HG03565 (cell line): ENCODE measurements at regions not wholly inside any gene's neighbourhood (a gene's known extent, or its start where the extent isn't known, plus 50 kb on each side); places are given as distances from the start of the nearest gene placed in this dataset.
A peak's percentile ranks its signal among the peaks of the same experiment; 100 is the strongest.
"Not testable (repeated sequence)": the region's sequence is repeated elsewhere in the genome, so short reads cannot be mapped to it uniquely, and the experiment has no call there.

ENCODE experiments used
- ATAC-seq: cut with Tn5 transposase; IDR thresholded peaks from one replicate; pipeline ENCODE4 v1.9.1; 2021; ENCODE audit warnings: mild to moderate bottlenecking, moderate library complexity; ENCODE audit not compliant: unreplicated experiment

- no peak for ATAC-seq
Measured at GRCh38 chr4:141455651-141456050, 180.7 kb upstream of the IL15 start.

GRCh38 chr4:141457653-141458052 is 178.7 kb upstream of the IL15 start:
- ATAC-seq, result no peak

DNA sequence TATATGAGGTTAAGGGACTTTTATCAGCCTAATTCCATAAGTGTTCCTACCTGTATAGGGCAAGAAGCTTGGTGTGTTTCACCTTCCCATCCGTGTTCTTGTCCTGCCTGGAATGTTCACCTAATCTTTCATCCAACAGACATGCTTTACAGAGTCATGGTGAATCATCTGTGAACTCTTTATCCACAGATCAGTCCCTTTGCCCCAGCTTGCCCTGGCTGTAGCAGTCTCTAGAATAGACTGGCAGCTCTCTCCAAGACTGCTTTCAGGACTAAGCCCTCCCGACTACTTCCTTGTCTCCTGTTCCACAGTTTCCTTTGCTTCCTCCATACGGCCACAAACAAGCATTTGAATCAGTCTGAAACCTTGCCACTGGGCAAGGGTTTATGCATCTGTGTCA is 177.9 kb upstream of the IL15 start:
- ATAC-seq, result no peak

GRCh38 chr4:141459020-141459419 is 177.4 kb upstream of the IL15 start:
- ATAC-seq, result no peak

DNA sequence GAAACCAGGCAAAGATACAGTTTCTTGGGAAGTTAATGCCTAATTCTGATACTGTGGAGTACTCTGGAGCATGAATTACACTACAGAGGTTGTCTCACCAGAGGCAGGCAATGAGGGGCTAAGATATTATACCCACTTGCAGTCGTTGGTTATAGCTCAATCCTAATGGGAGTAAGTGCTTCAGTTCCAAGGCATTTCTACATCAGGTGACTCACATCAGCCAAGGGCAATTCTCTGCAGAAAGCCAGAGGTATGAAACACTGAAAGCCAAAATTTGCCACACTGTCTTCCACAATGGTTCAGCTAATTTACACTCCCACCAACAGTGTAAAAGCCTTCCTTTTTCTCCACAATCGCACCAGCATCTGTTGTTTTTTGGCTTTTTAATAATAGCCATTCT is 174.0 kb upstream of the IL15 start:
- no peak for ATAC-seq

DNA sequence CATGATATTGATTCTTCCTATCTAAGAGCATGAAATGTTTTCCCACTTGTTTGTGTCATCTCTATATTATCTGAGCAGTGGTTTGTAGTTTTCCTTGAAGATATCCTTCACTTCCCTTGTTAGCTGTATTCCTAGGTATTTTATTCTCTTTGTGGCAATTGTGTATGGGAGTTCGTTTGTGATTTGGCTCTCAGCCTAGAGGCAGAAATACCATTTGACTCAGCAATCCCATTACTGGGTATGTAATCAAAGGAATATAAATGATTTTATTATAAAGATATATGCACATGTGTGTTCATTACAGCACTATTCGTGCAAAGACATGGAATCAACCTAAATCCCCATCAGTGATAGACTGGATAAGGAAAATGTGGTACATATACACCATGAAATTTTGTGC is 172.7 kb upstream of the IL15 start:
- ATAC-seq, result no peak

- no peak for ATAC-seq
Measured at GRCh38 chr4:141464366-141464765, 172.0 kb upstream of the IL15 start.

DNA sequence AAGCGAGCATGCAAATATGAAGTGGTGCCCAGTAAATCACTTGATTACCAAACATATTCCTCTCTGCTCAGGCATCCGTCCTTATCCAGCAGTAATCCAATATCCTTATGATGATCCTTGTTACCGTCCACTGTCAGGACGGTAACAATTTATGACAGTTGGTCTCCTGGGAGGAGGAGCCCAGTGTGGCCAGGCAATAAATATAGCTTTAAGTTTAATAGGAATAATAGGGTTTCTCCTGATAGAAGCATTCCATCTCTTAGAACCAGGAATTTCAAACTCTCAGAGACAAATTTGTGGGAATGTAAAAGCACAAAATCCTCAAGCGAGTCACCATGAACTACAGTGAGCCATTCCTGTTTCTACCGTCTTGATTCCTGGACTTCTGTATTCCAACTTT is 171.2 kb upstream of the IL15 start:
- ATAC-seq, result no peak

GRCh38 chr4:141467225-141467624 is 169.2 kb upstream of the IL15 start:
- ATAC-seq, result no peak

DNA sequence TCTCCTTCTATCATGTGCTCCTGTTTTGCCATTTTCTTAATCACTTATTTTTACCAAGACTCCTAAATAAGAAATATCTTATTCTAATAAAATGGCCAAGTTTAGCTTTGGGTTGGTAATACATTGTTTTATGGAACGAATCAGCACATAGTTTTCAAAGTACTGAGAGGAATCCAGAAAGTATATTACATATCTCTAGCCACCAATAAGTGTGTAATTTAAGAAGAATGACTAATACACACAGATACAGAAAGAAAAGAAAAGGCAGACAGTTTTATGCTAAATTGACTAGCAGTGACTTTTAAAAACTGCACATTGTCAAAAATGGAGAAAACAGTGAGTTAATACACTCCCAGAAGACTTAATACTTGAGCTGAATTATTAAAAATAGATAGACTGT is 167.0 kb upstream of the IL15 start:
- ATAC-seq, result no peak

- ATAC-seq, result no peak
Measured at GRCh38 chr4:141473026-141473540, 163.3 kb upstream of the IL15 start.

DNA sequence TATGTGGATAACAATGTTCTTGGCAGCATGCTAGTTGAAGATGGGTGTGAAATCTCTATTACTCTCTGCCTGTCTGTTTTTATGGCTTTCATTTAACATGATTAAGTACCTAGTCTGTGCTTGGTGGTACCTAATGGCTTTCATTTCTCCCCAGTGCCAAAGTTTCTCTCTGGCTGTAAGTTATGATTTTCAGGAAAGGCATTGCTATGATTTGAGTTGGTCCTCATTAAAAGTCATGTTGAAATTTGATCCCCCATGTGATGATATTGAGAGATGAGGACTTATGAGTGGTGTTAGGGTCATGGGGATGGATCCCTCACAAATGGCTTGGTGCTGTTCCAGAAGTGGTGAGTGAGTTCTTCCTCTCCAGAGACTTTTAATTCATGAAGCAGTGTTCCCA is 162.4 kb upstream of the IL15 start:
- no peak for ATAC-seq

- no peak for ATAC-seq
Measured at GRCh38 chr4:141480950-141481349, 155.4 kb upstream of the IL15 start.

DNA sequence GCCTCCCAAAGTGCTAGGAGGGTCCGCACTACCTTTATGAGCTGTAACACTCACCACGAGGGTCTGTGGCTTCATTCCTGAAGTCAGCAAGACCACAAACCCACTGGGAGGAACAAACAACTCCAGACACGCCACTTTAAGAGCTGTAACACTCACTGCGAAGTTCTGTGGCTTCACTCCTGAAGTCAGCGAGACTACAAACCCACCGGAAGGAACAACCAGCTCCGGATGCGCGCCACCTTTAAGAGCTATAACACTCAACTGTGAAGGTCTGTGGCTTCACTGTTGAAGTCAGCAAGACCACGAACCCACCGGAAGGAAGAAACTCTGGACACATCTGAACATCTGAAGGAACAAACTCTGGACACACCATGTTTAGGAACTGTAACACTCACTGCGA is 152.1 kb upstream of the IL15 start:
- ATAC-seq, result not testable (repeated sequence)

DNA sequence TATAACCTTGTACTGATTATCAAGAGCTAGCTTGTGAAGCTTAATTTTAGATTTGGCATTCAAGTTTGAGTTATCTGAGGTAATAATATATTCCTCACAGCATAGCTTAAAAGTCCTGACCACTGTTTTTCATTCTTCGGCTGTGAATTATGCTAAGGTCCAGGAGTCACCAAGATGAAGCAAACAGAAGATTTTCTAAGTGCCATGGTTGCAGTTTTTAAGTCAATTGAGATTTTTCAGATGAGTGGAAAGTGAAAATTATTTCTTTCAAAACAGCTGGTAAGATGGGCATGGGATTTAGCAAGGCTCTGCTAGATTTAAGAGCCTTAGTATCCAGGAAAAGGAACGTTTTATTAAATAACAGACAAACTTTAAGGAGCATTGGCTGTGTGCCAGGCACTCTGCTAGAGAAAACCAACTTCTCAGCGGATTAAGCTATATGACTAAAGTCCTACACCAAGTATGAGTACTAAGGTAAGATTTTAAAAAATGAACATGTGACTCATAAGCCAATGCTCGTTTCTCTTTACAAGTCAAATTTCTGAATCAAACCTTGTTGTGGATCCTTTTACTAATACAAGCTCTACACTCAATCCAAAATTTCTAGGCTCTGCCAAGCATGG is 149.9 kb upstream of the IL15 start:
- ATAC-seq, result no peak

- peak; percentile 92 for ATAC-seq
Measured at GRCh38 chr4:141497627-141498026, 138.8 kb upstream of the IL15 start.

- no peak for ATAC-seq
Measured at GRCh38 chr4:141499261-141499853, 137.0 kb upstream of the IL15 start.

- ATAC-seq, result no peak
Measured at GRCh38 chr4:141501395-141501794, 135.0 kb upstream of the IL15 start.

GRCh38 chr4:141501931-141502330 is 134.5 kb upstream of the IL15 start:
- ATAC-seq, result no peak

DNA sequence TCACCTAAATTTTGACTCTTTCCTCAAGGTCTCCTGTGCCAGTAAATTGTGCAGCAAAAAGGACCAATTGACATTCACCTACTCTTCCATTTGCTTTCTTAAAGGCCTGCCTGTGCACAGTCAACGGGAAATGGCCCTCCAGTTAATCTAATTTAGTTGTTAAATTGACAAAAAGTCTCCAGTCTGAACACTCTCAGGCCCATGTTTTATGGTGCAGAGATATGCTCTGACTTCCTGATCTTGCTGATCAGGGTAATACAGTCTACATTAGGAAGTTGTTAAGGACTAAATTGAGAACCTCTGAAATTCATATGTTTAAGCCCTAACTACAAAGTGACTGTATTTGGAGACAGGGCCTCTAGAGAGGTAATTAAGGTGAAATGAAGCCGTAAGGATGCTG is 133.6 kb upstream of the IL15 start:
- no peak for ATAC-seq

GRCh38 chr4:141503260-141503659 is 133.1 kb upstream of the IL15 start:
- no peak for ATAC-seq

DNA sequence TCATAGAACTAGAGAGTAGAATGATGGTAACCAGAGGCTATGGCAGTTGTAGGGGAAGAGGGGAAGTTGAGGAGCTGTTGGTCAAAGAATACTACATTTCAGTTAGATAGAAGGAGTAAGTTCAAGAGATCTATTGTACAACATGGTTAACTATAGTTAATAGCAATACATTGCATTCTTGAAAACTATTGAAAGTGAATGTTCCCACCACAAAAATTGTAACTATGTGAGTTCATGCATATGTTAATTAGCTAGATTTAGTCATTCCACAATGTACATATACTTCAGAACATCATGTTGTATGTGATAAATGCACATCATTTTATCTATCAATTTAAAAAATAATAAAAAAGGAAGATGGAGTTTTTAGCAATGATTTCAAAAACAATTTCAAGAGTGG is 125.3 kb upstream of the IL15 start:
- ATAC-seq, result no peak

- no peak for ATAC-seq
Measured at GRCh38 chr4:141513866-141514265, 122.5 kb upstream of the IL15 start.
